ENCODE measurements at regions not wholly inside any gene's neighbourhood (a gene's known extent, or its start where the extent isn't known, plus 50 kb on each side); places are given as distances from the start of the nearest gene placed in this dataset.

GRCh38 chr14:98175436-98175835, 1096.6 kb downstream of the BCL11B start:
- no peak for ATAC-seq

GRCh38 chr14:98175881-98176280, 1096.1 kb downstream of the BCL11B start:
- no peak for ATAC-seq

- ATAC-seq: no peak
Measured at GRCh38 chr14:98176892-98177291, 1095.1 kb downstream of the BCL11B start.

GRCh38 chr14:98177551-98177950, 1094.4 kb downstream of the BCL11B start:
- no peak for ATAC-seq

GRCh38 chr14:98181241-98181640, 1090.8 kb downstream of the BCL11B start:
- no peak for ATAC-seq

- ATAC-seq: no peak
Measured at GRCh38 chr14:98181768-98182167, 1090.2 kb downstream of the BCL11B start.

- ATAC-seq: no peak
Measured at GRCh38 chr14:98182393-98183055, 1089.5 kb downstream of the BCL11B start.

GRCh38 chr14:98183556-98183955, 1088.4 kb downstream of the BCL11B start:
- no peak for ATAC-seq

- ATAC-seq: no peak
Measured at GRCh38 chr14:98184457-98184856, 1087.5 kb downstream of the BCL11B start.

- no peak for ATAC-seq
Measured at GRCh38 chr14:98185036-98185435, 1087.0 kb downstream of the BCL11B start.

GRCh38 chr14:98186140-98186539, 1085.9 kb downstream of the BCL11B start:
- no peak for ATAC-seq

- ATAC-seq: no peak
Measured at GRCh38 chr14:98187281-98187680, 1084.7 kb downstream of the BCL11B start.

- no peak for ATAC-seq
Measured at GRCh38 chr14:98189062-98189461, 1082.9 kb downstream of the BCL11B start.

- no peak for ATAC-seq
Measured at GRCh38 chr14:98189511-98189910, 1082.5 kb downstream of the BCL11B start.

- no peak for ATAC-seq
Measured at GRCh38 chr14:98189944-98190343, 1082.1 kb downstream of the BCL11B start.

GRCh38 chr14:98192946-98193345, 1079.1 kb downstream of the BCL11B start:
- ATAC-seq: no peak

- ATAC-seq: no peak
Measured at GRCh38 chr14:98194821-98195220, 1077.2 kb downstream of the BCL11B start.

- no peak for ATAC-seq
Measured at GRCh38 chr14:98195256-98195655, 1076.7 kb downstream of the BCL11B start.

GRCh38 chr14:98197933-98198332, 1074.1 kb downstream of the BCL11B start:
- no peak for ATAC-seq

GRCh38 chr14:98198385-98198784, 1073.6 kb downstream of the BCL11B start:
- no peak for ATAC-seq

GRCh38 chr14:98200601-98201000, 1071.4 kb downstream of the BCL11B start:
- no peak for ATAC-seq

- no peak for ATAC-seq
Measured at GRCh38 chr14:98203421-98203820, 1068.6 kb downstream of the BCL11B start.

GRCh38 chr14:98204139-98204538, 1067.9 kb downstream of the BCL11B start:
- no peak for ATAC-seq

GRCh38 chr14:98207415-98207814, 1064.6 kb downstream of the BCL11B start:
- no peak for ATAC-seq

- ATAC-seq: no peak
Measured at GRCh38 chr14:98208211-98208611, 1063.8 kb downstream of the BCL11B start.
